Cardiac muscle cell (in vitro differentiated cells and primary cell): ENCODE measurements at regions not wholly inside any gene's neighbourhood (a gene's known extent, or its start where the extent isn't known, plus 50 kb on each side); places are given as distances from the start of the nearest gene placed in this dataset.

ENCODE experiments used
- DNase-seq, 2 donors: peaks; one replicate each; pipeline versions ENCODE4 v3.0.0 to v3.0.0-alpha.2; 2010 to 2017; ENCODE audit warnings: low read depth in 1 of 2, low spot score in 1 of 2
- H3K27ac ChIP-seq: fragments of 200-600 bp; sonication (generic); 2 replicates; pipeline ENCODE4 v1.5.1; 2016
- H3K27me3 ChIP-seq: fragments of 200-600 bp; sonication (generic); 2 replicates; pipeline ENCODE4 v1.6.0; 2016; ENCODE audit warnings: control low read depth
- H3K36me3 ChIP-seq: fragments of 200-600 bp; sonication (generic); 2 replicates; pipeline ENCODE4 v1.5.1; 2016; ENCODE audit warnings: control low read depth
- H3K4me1 ChIP-seq: fragments of 200-600 bp; sonication (generic); 2 replicates; pipeline ENCODE4 v1.8.1; 2017; ENCODE audit warnings: low read depth, mild to moderate bottlenecking, mixed run types
- H3K4me3 ChIP-seq: fragments of 200-600 bp; sonication (generic); 2 replicates; pipeline ENCODE4 v1.5.1; 2016; ENCODE audit warnings: mild to moderate bottlenecking
- H3K9me3 ChIP-seq: fragments of 200-600 bp; sonication (generic); 2 replicates; pipeline ENCODE4 v1.5.1; 2017; ENCODE audit warnings: low read depth, mild to moderate bottlenecking, control low read depth
- TF ChIP-seq, protein P1 (sequence below): IDR thresholded peaks from 2 replicates; pipeline ENCODE4 v1.5.1; 2012; ENCODE audit warnings: low read depth, mild to moderate bottlenecking, low read length

DNA sequence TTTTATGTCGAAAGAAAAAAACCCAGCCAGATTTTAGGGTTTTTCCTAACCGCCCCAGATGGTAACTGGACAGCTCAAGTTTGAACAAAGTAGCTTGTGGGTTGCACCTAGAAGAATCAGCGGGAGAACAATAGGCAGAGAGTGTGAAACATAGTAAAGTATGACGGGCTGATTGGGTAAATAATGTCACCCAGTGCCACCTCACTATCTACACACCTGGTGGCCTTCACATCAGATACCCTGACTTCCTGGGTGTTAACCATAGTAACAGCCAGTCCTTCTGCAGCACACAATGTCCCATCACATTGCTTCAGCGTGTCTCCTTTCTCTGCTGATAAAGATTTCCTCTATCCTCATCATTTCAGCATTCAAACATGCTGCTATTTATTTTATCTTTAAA lies 159.1 kb upstream of the HS3ST1 start:
- TF ChIP-seq, protein P1, sequence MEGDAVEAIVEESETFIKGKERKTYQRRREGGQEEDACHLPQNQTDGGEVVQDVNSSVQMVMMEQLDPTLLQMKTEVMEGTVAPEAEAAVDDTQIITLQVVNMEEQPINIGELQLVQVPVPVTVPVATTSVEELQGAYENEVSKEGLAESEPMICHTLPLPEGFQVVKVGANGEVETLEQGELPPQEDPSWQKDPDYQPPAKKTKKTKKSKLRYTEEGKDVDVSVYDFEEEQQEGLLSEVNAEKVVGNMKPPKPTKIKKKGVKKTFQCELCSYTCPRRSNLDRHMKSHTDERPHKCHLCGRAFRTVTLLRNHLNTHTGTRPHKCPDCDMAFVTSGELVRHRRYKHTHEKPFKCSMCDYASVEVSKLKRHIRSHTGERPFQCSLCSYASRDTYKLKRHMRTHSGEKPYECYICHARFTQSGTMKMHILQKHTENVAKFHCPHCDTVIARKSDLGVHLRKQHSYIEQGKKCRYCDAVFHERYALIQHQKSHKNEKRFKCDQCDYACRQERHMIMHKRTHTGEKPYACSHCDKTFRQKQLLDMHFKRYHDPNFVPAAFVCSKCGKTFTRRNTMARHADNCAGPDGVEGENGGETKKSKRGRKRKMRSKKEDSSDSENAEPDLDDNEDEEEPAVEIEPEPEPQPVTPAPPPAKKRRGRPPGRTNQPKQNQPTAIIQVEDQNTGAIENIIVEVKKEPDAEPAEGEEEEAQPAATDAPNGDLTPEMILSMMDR, result no peak
- H3K27ac ChIP-seq, result no peak overlapping the region
- no peaks in the 10 kb centered on the region for H3K9me3 ChIP-seq
- no peaks in the 10 kb centered on the region for H3K4me1 ChIP-seq
- no peaks in the 10 kb centered on the region for H3K36me3 ChIP-seq
- H3K27me3 ChIP-seq, result no peaks in the 10 kb centered on the region
- no peak for DNase-seq
- no peak overlapping the region for H3K4me3 ChIP-seq

DNA sequence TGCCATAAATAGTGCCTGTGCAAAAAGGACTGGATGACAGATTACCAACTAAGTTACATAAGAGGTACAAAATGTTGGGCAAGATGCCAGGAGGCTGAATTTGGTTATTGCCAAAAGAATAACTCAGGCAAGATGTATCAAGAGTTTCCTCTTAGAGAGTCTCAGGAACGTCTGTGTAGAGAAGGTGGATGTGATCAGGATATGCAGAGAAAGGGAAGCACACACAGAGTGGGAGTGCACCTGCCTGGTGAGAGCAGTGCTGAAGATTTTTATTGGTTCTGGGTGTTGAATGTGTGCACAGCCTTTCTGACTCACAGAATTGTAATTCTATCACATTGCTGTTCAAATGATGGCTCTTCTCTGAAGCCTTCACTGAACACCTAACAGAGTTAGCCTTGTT lies 156.8 kb upstream of the HS3ST1 start:
- no peak overlapping the region for H3K4me3 ChIP-seq
- DNase-seq, result peak in 1 of 2 donors; percentile 14

DNA sequence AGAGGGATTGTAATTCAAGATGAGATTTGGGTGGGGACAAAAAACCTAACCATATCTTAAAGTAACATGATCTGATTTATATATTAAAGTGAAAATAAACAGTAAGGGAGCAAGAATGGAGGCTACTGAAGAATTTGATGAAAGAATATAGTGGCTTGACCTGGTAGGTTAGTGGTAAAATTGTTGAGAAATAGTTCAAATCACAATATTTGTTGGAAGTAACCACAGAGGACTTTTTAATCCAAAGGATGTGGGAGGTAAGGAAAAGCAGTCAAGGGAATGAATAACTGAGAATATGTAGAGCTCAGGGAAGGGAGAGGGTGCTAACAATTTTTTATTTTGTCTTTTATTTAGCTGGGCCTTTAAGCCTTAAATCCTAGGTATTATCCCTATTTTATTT lies 139.8 kb upstream of the HS3ST1 start:
- Histone ChIP-seq H3K27ac (no peak overlapping the region), H3K27me3 (no peaks in the 10 kb centered on the region), H3K36me3 (no peaks in the 10 kb centered on the region), H3K4me3 (no peak overlapping the region), H3K9me3 (no peaks in the 10 kb centered on the region), H3K4me1 (no peaks in the 10 kb centered on the region)
- DNase-seq, result no peak
- TF ChIP-seq, protein P1, result no peak

More for the DNA sequence above, 156.8 kb upstream of the HS3ST1 start:
- Histone ChIP-seq H3K4me1 (no peaks in the 10 kb centered on the region), H3K36me3 (no peaks in the 10 kb centered on the region), H3K27ac (no peak overlapping the region), H3K9me3 (no peaks in the 10 kb centered on the region), H3K27me3 (no peaks in the 10 kb centered on the region)
- TF ChIP-seq, protein P1, result no peak

DNA sequence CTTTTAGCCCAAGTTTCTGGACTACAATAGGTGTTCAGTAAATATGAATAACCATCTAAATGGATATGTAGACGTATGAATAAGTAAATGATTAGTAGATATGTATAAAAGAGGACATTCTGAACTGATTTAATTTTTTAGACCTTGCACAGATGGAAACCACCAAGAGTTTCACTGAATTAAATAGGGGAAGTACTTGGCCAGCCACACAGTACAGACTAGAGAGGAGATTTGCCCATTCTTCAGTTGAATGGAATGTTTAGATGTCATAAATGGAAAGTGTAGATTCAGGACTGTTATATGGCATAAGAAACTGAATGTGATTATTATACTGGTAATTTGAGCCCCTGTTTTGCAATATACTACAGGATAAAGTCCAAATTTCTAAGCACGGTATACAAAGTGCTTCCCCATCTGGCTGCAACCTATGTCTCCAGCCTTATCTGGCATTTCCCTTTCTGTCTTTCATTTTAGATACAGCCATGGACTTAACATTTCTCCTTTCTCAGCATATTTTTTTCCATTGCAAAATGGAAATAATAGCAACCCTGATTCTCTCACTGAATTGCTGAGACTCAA lies 137.8 kb upstream of the HS3ST1 start:
- Histone ChIP-seq H3K27me3 (no peaks in the 10 kb centered on the region), H3K27ac (no peak overlapping the region), H3K36me3 (no peaks in the 10 kb centered on the region), H3K4me1 (no peaks in the 10 kb centered on the region), H3K9me3 (no peaks in the 10 kb centered on the region), H3K4me3 (no peak overlapping the region)
- DNase-seq, result peak in 1 of 2 donors; percentile 70
- TF ChIP-seq, protein P1, result no peak

DNA sequence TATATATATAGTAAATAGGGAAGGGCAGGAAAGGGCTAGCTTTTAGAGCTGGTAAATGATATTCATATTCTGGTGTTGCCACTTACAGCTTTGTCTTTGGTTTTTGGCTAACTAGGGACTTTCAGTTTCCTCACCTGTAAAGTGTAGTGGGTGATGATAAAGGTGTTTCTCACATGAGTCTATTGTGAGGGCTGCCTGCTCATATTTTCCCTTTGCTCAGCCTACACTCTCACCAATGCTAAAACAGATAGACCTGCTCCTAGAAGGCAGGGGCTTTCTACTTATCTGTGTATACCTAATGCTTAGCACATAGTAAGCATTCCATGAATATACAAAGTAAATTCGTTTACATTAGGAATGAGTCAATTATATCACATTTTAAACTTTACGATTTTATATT lies 137.2 kb upstream of the HS3ST1 start:
- Histone ChIP-seq H3K27me3 (no peaks in the 10 kb centered on the region), H3K4me1 (no peaks in the 10 kb centered on the region), H3K36me3 (no peaks in the 10 kb centered on the region), H3K27ac (no peak overlapping the region), H3K9me3 (no peaks in the 10 kb centered on the region), H3K4me3 (no peak overlapping the region)
- TF ChIP-seq, protein P1, result no peak
- no peak for DNase-seq

DNA sequence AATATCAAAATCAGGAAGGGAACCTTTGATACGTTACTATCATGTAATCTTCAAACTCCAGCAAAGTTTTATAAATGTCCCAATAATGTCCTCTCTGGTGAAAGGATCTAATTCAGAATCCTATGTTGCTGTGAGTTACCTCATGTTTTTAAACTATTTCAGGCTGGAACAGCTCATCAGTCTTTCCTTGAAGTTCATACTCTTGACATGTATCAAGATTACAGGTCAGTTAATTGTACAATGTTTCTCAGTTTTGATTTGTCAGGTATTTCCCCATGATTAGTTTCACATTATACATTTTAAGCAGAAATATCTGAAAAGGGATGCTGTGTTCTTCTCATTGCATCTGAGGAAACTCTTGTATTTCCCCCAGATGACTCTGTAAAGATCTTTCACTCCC lies 136.5 kb upstream of the HS3ST1 start:
- TF ChIP-seq, protein P1, result no peak
- Histone ChIP-seq H3K4me3 (no peak overlapping the region), H3K36me3 (no peaks in the 10 kb centered on the region), H3K9me3 (no peaks in the 10 kb centered on the region), H3K4me1 (no peaks in the 10 kb centered on the region), H3K27me3 (no peaks in the 10 kb centered on the region), H3K27ac (no peak overlapping the region)
- DNase-seq, result no peak
